ENCODE measurements at regions not wholly inside any gene's neighbourhood (a gene's known extent, or its start where the extent isn't known, plus 50 kb on each side); places are given as distances from the start of the nearest gene placed in this dataset.

GRCh38 chr5:56668996-56669395, 146.4 kb upstream of the MAP3K1 start (continued):
- TF ChIP-seq YY1 (IDR thresholded peaks at IDR 0.05; ENCODE audit: insufficient read depth, insufficient replicate concordance, low read depth, low read length) (no peak), BCLAF1 (IDR thresholded peaks at IDR 0.05) (no peak), PLSCR1 (CRISPR knock-in tag; IDR thresholded peaks at IDR 0.05; ENCODE audit: borderline replicate concordance) (no peak), GLI4 (CRISPR knock-in tag; IDR thresholded peaks at IDR 0.05; ENCODE audit: borderline replicate concordance) (no peak), MAZ (IDR thresholded peaks at IDR 0.05; ENCODE audit: borderline replicate concordance, low read depth, low read length) (no peak), MAZ (CRISPR knock-in tag; IDR thresholded peaks at IDR 0.05; ENCODE audit: low read depth) (no peak), ZNF609 (CRISPR knock-in tag; IDR thresholded peaks at IDR 0.05; ENCODE audit: borderline replicate concordance) (no peak), SRSF4 (IDR thresholded peaks at IDR 0.05; ENCODE audit: low read depth, low read length, poor library complexity, severe bottlenecking) (no peak), SOX6 (IDR thresholded peaks at IDR 0.05) (no peak), SOX6 (CRISPR knock-in tag; IDR thresholded peaks at IDR 0.05) (peak; percentile 26; the same call in 1 of the 2 replicates), RORA (CRISPR knock-in tag; IDR thresholded peaks at IDR 0.05) (no peak), ETS1 (CRISPR knock-in tag; IDR thresholded peaks at IDR 0.05) (no peak)

Measured in HepG2 (cell line).